K562 (cell line): ENCODE measurements at regions not wholly inside any gene's neighbourhood (a gene's known extent, or its start where the extent isn't known, plus 50 kb on each side); places are given as distances from the start of the nearest gene placed in this dataset.

Source experiments
- ATAC-seq: fragments of 200-7000 bp; cut with Tn5 transposase; 3 replicates; pipeline ENCODE4 v1.9.1; 2020; ENCODE audit warnings: moderate library complexity
- BruUV-seq: library from RNA; stranded (reverse); fragments of 400-500 nt; replicated peaks from 2 replicates; lab custom pipeline; 2021; lab: Mats Ljungman, UMichigan
- CTCF ChIA-PET: fragments of 300-600 bp; formaldehyde crosslinking; extraction: SDS; loops from one replicate; lab custom pipeline; 2021; ENCODE audit warnings: low intra/inter-chr PET ratio; lab: Yijun Ruan, JAX
- POLR2A ChIA-PET: fragments of 300-600, 350-650 bp; sonication (Branson Sonifier 250); formaldehyde crosslinking; extraction: SDS; loops from one replicate; lab custom pipeline; 2021; ENCODE audit warnings: antibody characterized with exemption, inconsistent platforms; lab: Yijun Ruan, JAX
- DNase-seq, 4 experiments: peaks; one replicate each; pipeline versions ENCODE4 v3.0.0 to v3.0.0-alpha.2; 2011 to 2018; ENCODE audit warnings: low spot score in 3 of 4, mixed read lengths in 3 of 4; ENCODE audit errors: extremely low read depth in 1 of 4
- FAIRE-seq: peaks from 2 replicates; lab custom pipeline; 2011; peaks lifted over from hg19 to GRCh38; lab: Jason Lieb, UNC
- H2AFZ ChIP-seq: 2 replicates; pipeline ENCODE4 v1.6.0; 2011; ENCODE audit warnings: low read depth, low read length, control low read depth, inconsistent platforms
- H3K27ac ChIP-seq: fragments of 200-600 bp; 3 replicates; pipeline ENCODE4 v1.8.0; 2011; ENCODE audit warnings: low read depth, mild to moderate bottlenecking, control low read depth, inconsistent platforms, low read length, moderate library complexity, mixed read lengths; ENCODE audit errors: extremely low read depth
- H3K27me3 ChIP-seq, 2 experiments: fragments of 300-600 bp in 1 of 2; 2 replicates in 1 of 2; 3 replicates in 1 of 2; pipeline versions ENCODE4 v1.6.0 to v1.8.0; 2011; ENCODE audit warnings: inconsistent platforms in 2 of 2, low read length in 2 of 2, mild to moderate bottlenecking in 1 of 2, mixed read lengths in 1 of 2, moderate library complexity in 1 of 2; ENCODE audit not compliant: control insufficient read depth in 2 of 2, insufficient read depth in 2 of 2
- H3K36me3 ChIP-seq: fragments of 300-600 bp; 3 replicates; pipeline ENCODE4 v1.8.0; 2011; ENCODE audit warnings: mild to moderate bottlenecking, low read length, inconsistent platforms; ENCODE audit not compliant: control insufficient read depth, insufficient read depth
- H3K4me1 ChIP-seq, 2 experiments: fragments of 200-600 bp in 1 of 2; replicated peaks in 1 of 2; 2 replicates in 1 of 2; 3 replicates in 1 of 2; pipeline versions ENCODE4 v1.5.1 to v1.8.0; 2011; ENCODE audit warnings: inconsistent platforms in 2 of 2, low read length in 2 of 2, mild to moderate bottlenecking in 1 of 2, mixed read lengths in 1 of 2, moderate library complexity in 1 of 2; ENCODE audit not compliant: control insufficient read depth in 2 of 2, insufficient read depth in 2 of 2
- H3K4me2 ChIP-seq: 2 replicates; pipeline ENCODE4 v1.6.1; 2011; ENCODE audit warnings: low read length, control low read depth, inconsistent platforms, mixed read lengths; ENCODE audit not compliant: insufficient read depth
- H3K4me3 ChIP-seq: fragments of 200-600 bp; sonication (generic), shearing (Covaris generic); 2 replicates; pipeline ENCODE4 v1.5.1; 2016; ENCODE audit warnings: control low read depth, inconsistent platforms
- H3K79me2 ChIP-seq: fragments of 200-600 bp; 3 replicates; pipeline ENCODE4 v1.8.0; 2011; ENCODE audit warnings: low read length, inconsistent platforms; ENCODE audit not compliant: control insufficient read depth, insufficient read depth
- H3K9ac ChIP-seq, 2 experiments: 2 replicates each; pipeline versions ENCODE4 v1.6.0 to v1.6.1; 2011; ENCODE audit warnings: low read depth in 2 of 2, low read length in 2 of 2, control low read depth in 1 of 2, inconsistent platforms in 1 of 2, mild to moderate bottlenecking in 1 of 2, mixed read lengths in 1 of 2; ENCODE audit not compliant: insufficient read depth in 1 of 2
- H3K9me1 ChIP-seq: one replicate; pipeline ENCODE4 v1.6.0; 2011; ENCODE audit warnings: inconsistent platforms, mild to moderate bottlenecking, low read length, moderate library complexity; ENCODE audit not compliant: control insufficient read depth, insufficient read depth
- H3K9me3 ChIP-seq: replicated peaks from 2 replicates; pipeline ENCODE4 v1.5.1; 2011; ENCODE audit warnings: low read depth, low read length, inconsistent platforms; ENCODE audit not compliant: control insufficient read depth, insufficient read depth
- H4K20me1 ChIP-seq: replicated peaks from 2 replicates; pipeline ENCODE4 v1.6.1; 2011; ENCODE audit warnings: low read length, inconsistent platforms, mixed read lengths; ENCODE audit not compliant: control insufficient read depth, insufficient read depth
- EHMT2 ChIP-seq: fragments of 450-650 bp; IDR thresholded peaks from 2 replicates; pipeline ENCODE4 v1.6.1; 2018; ENCODE audit warnings: antibody characterized with exemption
- KLF13 ChIP-seq: fragments of 450-650 bp; IDR thresholded peaks from 2 replicates; pipeline ENCODE4 v1.6.1; 2016; ENCODE audit warnings: missing genetic modification characterization, low read depth, mild to moderate bottlenecking, missing compliant biosample characterization, moderate library complexity, borderline replicate concordance
- NFRKB ChIP-seq: fragments of 450-650 bp; IDR thresholded peaks from 2 replicates; pipeline ENCODE4 v1.6.1; 2016; ENCODE audit warnings: low read depth
- RBBP5 ChIP-seq: fragments of 200-600 bp; sonication (generic); IDR thresholded peaks from 2 replicates; pipeline ENCODE4 v1.6.1; 2012; ENCODE audit warnings: borderline replicate concordance, mild to moderate bottlenecking, low read length, control low read depth, inconsistent platforms; ENCODE audit not compliant: insufficient read depth, poor library complexity, severe bottlenecking
- RBM22 ChIP-seq: fragments of 200-400 bp; formaldehyde crosslinking; IDR thresholded peaks from 2 replicates; pipeline ENCODE4 v1.6.1; 2018; ENCODE audit warnings: low read length, low read depth; ENCODE audit not compliant: poor library complexity, severe bottlenecking
- SMARCA4 ChIP-seq: fragments of 450-650 bp; IDR thresholded peaks from 2 replicates; pipeline ENCODE4 v1.6.1; 2016
- ZBTB7A ChIP-seq: IDR thresholded peaks from 2 replicates; pipeline ENCODE4 v1.6.1; 2011; ENCODE audit warnings: low read depth, mild to moderate bottlenecking, low read length, moderate library complexity, borderline replicate concordance; ENCODE audit not compliant: control insufficient read depth
- ZKSCAN8 ChIP-seq: fragments of 200-800 bp; sonication (Bioruptor generic); IDR thresholded peaks from 2 replicates; pipeline ENCODE4 v1.6.1; 2016; ENCODE audit warnings: missing genetic modification characterization, missing compliant biosample characterization
- ZNF197 ChIP-seq: fragments of 200-800 bp; sonication (Bioruptor generic); IDR thresholded peaks from 2 replicates; pipeline ENCODE4 v1.6.1; 2016; ENCODE audit warnings: low read depth, missing genetic modification characterization, missing compliant biosample characterization
- ZNF436 ChIP-seq: fragments of 250-450, 450-650 bp; sonication (Bioruptor Pico); formaldehyde crosslinking; IDR thresholded peaks from 2 replicates; pipeline ENCODE4 v1.7.0; 2020; ENCODE audit warnings: mild to moderate bottlenecking
- ZNF75A ChIP-seq: fragments of 450-650 bp; formaldehyde crosslinking; IDR thresholded peaks from 2 replicates; pipeline ENCODE4 v1.4.0; 2020; ENCODE audit warnings: mild to moderate bottlenecking
- WGBS: fragments of 100-300 bp; shearing (Covaris generic); methylation state at CpG from one replicate; pipeline ENCODE4 v1.1.6; 2016; ENCODE audit warnings: low coverage, mixed read lengths; ENCODE audit not compliant: insufficient coverage; ENCODE audit errors: missing lambda C conversion rate; 5-methylcytosine and 5-hydroxymethylcytosine counted together
- in situ Hi-C: fragments of 300-500 bp; cut with MboI; formaldehyde crosslinking; loops from 4 replicates; pipeline ENCODE4 v1.15.0; 2018; ENCODE audit warnings: inconsistent platforms, mixed read lengths
- intact Hi-C: fragments of 100-400 bp; cut with micrococcal nuclease; formaldehyde crosslinking; loops from 2 replicates; pipeline ENCODE4 v1.14.2; 2022
- TF ChIP-seq, protein P1 (sequence below), 2 experiments: IDR thresholded peaks; 2 replicates each; pipeline ENCODE4 v1.6.1; 2012; ENCODE audit warnings: improper control_type of control experiment in 2 of 2, low read depth in 2 of 2, low read length in 2 of 2, borderline replicate concordance in 1 of 2

DNA sequence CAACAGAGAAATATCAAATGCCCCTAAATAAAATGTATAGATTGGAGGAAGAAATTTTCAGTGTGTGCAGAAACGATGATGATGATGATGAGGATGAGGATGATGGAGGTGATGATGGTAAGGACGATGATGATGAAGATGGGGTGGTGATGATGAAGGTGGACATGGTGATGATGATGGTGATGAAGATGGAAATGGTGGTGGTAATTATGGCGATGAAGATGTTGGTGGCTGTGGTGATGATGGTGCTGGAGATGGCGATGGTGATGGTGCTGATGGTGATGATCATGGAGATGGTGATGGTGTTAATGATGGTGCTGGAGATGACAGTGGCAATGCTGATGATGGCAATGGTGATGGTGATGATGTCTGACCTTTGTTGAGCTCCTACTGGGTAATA is 141.2 kb downstream of the DHX35 start (continued):
- TF ChIP-seq ZNF436 (CRISPR knock-in tag) (no peak), ZBTB7A (no peak), ZKSCAN8 (CRISPR knock-in tag) (no peak), EHMT2 (0 out of 2 replicates have a peak, but pooled peaks have one; percentile 21), ZNF197 (CRISPR knock-in tag) (no peak), ZNF75A (CRISPR knock-in tag) (no peak), RBM22 (no peak)

DNA sequence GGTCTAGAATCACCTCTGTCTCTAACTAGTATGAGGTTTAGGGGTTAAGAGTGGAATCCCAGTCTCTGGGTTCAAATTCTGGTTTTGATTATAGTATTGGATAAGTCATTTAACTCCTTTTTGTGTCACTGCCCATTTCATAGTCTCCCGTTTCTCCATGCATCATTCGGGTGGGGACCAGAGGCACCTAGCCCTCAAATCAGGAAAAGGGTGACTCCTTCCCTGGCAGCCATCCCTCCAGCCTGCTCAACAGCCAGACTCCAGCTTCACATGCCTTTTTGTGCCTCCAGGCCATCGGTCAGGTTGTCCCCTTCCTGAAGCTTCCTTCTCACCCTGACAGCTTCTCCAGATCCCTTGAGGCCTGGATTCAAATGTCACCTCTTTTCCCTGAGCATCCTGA is 139.8 kb downstream of the DHX35 start:
- H2AFZ ChIP-seq, result no peak overlapping the region
- in situ Hi-C loops, result no loop called here
- no peak for DNase-seq
- no peaks in the 10 kb centered on the region for H3K36me3 ChIP-seq
- no peak overlapping the region for H3K9ac ChIP-seq
- TF ChIP-seq, protein P1, sequence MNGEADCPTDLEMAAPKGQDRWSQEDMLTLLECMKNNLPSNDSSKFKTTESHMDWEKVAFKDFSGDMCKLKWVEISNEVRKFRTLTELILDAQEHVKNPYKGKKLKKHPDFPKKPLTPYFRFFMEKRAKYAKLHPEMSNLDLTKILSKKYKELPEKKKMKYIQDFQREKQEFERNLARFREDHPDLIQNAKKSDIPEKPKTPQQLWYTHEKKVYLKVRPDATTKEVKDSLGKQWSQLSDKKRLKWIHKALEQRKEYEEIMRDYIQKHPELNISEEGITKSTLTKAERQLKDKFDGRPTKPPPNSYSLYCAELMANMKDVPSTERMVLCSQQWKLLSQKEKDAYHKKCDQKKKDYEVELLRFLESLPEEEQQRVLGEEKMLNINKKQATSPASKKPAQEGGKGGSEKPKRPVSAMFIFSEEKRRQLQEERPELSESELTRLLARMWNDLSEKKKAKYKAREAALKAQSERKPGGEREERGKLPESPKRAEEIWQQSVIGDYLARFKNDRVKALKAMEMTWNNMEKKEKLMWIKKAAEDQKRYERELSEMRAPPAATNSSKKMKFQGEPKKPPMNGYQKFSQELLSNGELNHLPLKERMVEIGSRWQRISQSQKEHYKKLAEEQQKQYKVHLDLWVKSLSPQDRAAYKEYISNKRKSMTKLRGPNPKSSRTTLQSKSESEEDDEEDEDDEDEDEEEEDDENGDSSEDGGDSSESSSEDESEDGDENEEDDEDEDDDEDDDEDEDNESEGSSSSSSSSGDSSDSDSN (IDR thresholded peaks at IDR 0.05; ENCODE audit: borderline replicate concordance in 1 of 2, low read depth in 2 of 2, low read length in 2 of 2), result no peak
- no peak for TF ChIP-seq NFRKB
- no peak for TF ChIP-seq RBBP5
- no peak for TF ChIP-seq KLF13 (tag)
- TF ChIP-seq SMARCA4, result no peak
- TF ChIP-seq, all 486 proteins: peak for 0
- POLR2A ChIA-PET, result no interaction called here
- CTCF ChIA-PET, result no interaction called here
- FAIRE-seq, result no peak
- H3K9me3 ChIP-seq, result no peaks in the 10 kb centered on the region
- H3K9me1 ChIP-seq, result no peaks in the 10 kb centered on the region
- no peak overlapping the region for H3K4me2 ChIP-seq
- ATAC-seq, result no peak
- intact Hi-C loops, result no loop called here
- H3K4me1 ChIP-seq, result no peaks in the 10 kb centered on the region
- H4K20me1 ChIP-seq, result no peaks in the 10 kb centered on the region
- 0% methylated on average over 3 of the region's 3 CpGs for WGBS
- no peak overlapping the region for H3K4me3 ChIP-seq
- H3K27me3 ChIP-seq, result peaks cover 3 to 6% of the 10 kb centered on the region in 2 experiments; a peak in 2 of 5 replicates
- H3K79me2 ChIP-seq, result no peaks in the 10 kb centered on the region
- no peak overlapping the region for H3K27ac ChIP-seq
- BruUV-seq, result no TSS peak
